H9 (cell line): ENCODE measurements at regions not wholly inside any gene's neighbourhood (a gene's known extent, or its start where the extent isn't known, plus 50 kb on each side); places are given as distances from the start of the nearest gene placed in this dataset.

Experiments used
- DNase-seq: peaks from one replicate; pipeline ENCODE4 v3.0.0-alpha.2; 2017
- H2AFZ ChIP-seq: one replicate; pipeline ENCODE4 v1.6.1; 2013; ENCODE audit warnings: mild to moderate bottlenecking, low read length, control low read depth, moderate library complexity
- H2AK5ac ChIP-seq: 2 replicates; pipeline ENCODE4 v1.6.1; 2013; ENCODE audit warnings: low read length, control low read depth, mixed read lengths; ENCODE audit not compliant: insufficient read length
- H2BK120ac ChIP-seq: one replicate; pipeline ENCODE4 v1.6.1; 2013; ENCODE audit warnings: low read depth, mild to moderate bottlenecking, low read length, control low read depth, inconsistent platforms; ENCODE audit not compliant: poor library complexity, severe bottlenecking
- H2BK12ac ChIP-seq: 2 replicates; pipeline ENCODE4 v1.6.1; 2013; ENCODE audit warnings: low read length, control low read depth, mixed read lengths, low read depth; ENCODE audit not compliant: insufficient read length
- H2BK15ac ChIP-seq: 2 replicates; pipeline ENCODE4 v1.6.1; 2013; ENCODE audit warnings: low read depth, low read length, control low read depth
- H2BK20ac ChIP-seq: one replicate; pipeline ENCODE4 v1.6.1; 2013; ENCODE audit warnings: low read depth, mild to moderate bottlenecking, low read length, control low read depth, inconsistent platforms; ENCODE audit not compliant: poor library complexity, severe bottlenecking
- H2BK5ac ChIP-seq: 2 replicates; pipeline ENCODE4 v1.6.1; 2013; ENCODE audit warnings: low read length, control low read depth, mixed read lengths; ENCODE audit not compliant: insufficient read length
- H3K14ac ChIP-seq: 2 replicates; pipeline ENCODE4 v1.6.1; 2013; ENCODE audit warnings: low read length, control low read depth; ENCODE audit not compliant: insufficient read depth
- H3K18ac ChIP-seq: 2 replicates; pipeline ENCODE4 v1.6.1; 2013; ENCODE audit warnings: low read depth, mild to moderate bottlenecking, mixed read lengths, low read length, control low read depth; ENCODE audit not compliant: insufficient read length
- H3K23ac ChIP-seq: 2 replicates; pipeline ENCODE4 v1.6.1; 2013; ENCODE audit warnings: low read length, control low read depth, mixed read lengths, low read depth; ENCODE audit not compliant: insufficient read length
- H3K23me2 ChIP-seq: 2 replicates; pipeline ENCODE4 v1.6.1; 2013; ENCODE audit warnings: low read depth, mild to moderate bottlenecking, mixed read lengths, low read length, control low read depth; ENCODE audit not compliant: insufficient read length, poor library complexity, severe bottlenecking
- H3K27ac ChIP-seq: 2 replicates; pipeline ENCODE4 v1.5.1; 2013; ENCODE audit warnings: low read length, control low read depth, mixed read lengths, low read depth; ENCODE audit not compliant: insufficient read length
- H3K27me3 ChIP-seq: 2 replicates; pipeline ENCODE4 v1.6.1; 2013; ENCODE audit warnings: low read length, control low read depth, inconsistent platforms; ENCODE audit not compliant: insufficient read depth
- H3K4ac ChIP-seq: 2 replicates; pipeline ENCODE4 v1.6.1; 2013; ENCODE audit warnings: low read depth, mild to moderate bottlenecking, control low read depth, inconsistent platforms, low read length, moderate library complexity
- H3K4me1 ChIP-seq: 2 replicates; pipeline ENCODE4 v1.6.1; 2013; ENCODE audit warnings: low read length, control low read depth, inconsistent platforms; ENCODE audit not compliant: insufficient read depth
- H3K4me2 ChIP-seq: 2 replicates; pipeline ENCODE4 v1.6.1; 2013; ENCODE audit warnings: low read length, control low read depth, mixed read lengths; ENCODE audit not compliant: insufficient read length, insufficient read depth
- H3K56ac ChIP-seq: 2 replicates; pipeline ENCODE4 v1.6.1; 2013; ENCODE audit warnings: low read depth, mild to moderate bottlenecking, mixed read lengths, low read length, control low read depth; ENCODE audit not compliant: insufficient read length
- H3K79me1 ChIP-seq: 2 replicates; pipeline ENCODE4 v1.6.1; 2013; ENCODE audit warnings: low read depth, mild to moderate bottlenecking, moderate library complexity, low read length, control low read depth, inconsistent platforms; ENCODE audit not compliant: insufficient read depth, poor library complexity, severe bottlenecking
- H3K79me2 ChIP-seq: 2 replicates; pipeline ENCODE4 v1.6.1; 2013; ENCODE audit warnings: low read length, control low read depth, inconsistent platforms; ENCODE audit not compliant: insufficient read depth
- H3K9ac ChIP-seq: 2 replicates; pipeline ENCODE4 v1.6.1; 2013; ENCODE audit warnings: low read length, control low read depth, mixed read lengths; ENCODE audit not compliant: insufficient read length; ENCODE audit errors: extremely low read depth
- H3K9me3 ChIP-seq: one replicate; pipeline ENCODE4 v1.6.1; 2013; ENCODE audit warnings: low read depth, low read length, inconsistent platforms; ENCODE audit not compliant: control insufficient read depth
- H3T11ph ChIP-seq: one replicate; pipeline ENCODE4 v1.6.1; 2013; ENCODE audit warnings: mild to moderate bottlenecking, low read length, control low read depth, inconsistent platforms
- H4K20me1 ChIP-seq: one replicate; pipeline ENCODE4 v1.6.1; 2013; ENCODE audit not compliant: control insufficient read depth, insufficient read length, insufficient read depth
- H4K5ac ChIP-seq: 2 replicates; pipeline ENCODE4 v1.6.1; 2013; ENCODE audit warnings: low read depth, mild to moderate bottlenecking, mixed read lengths, low read length, control low read depth; ENCODE audit not compliant: insufficient read length
- H4K8ac ChIP-seq: replicated peaks from 2 replicates; pipeline ENCODE4 v1.6.1; 2013; ENCODE audit warnings: low read length, control low read depth, mixed read lengths, low read depth; ENCODE audit not compliant: insufficient read length
- H4K91ac ChIP-seq: 2 replicates; pipeline ENCODE4 v1.6.1; 2013; ENCODE audit warnings: low read depth, mild to moderate bottlenecking, moderate library complexity, mixed read lengths, low read length, control low read depth; ENCODE audit not compliant: insufficient read length
- H3K27ac Mint-ChIP-seq, 3 experiments: 2 replicates in 2 of 3; 3 replicates in 1 of 3; pipeline ENCODE4 v1.8.0; 2020 to 2021; ENCODE audit warnings: mixed read lengths in 3 of 3, mild to moderate bottlenecking in 1 of 3, moderate library complexity in 1 of 3
- H3K27me3 Mint-ChIP-seq: 2 replicates; pipeline ENCODE4 v1.8.0; 2021; ENCODE audit warnings: low read depth, mild to moderate bottlenecking, moderate library complexity, mixed read lengths
- H3K36me3 Mint-ChIP-seq, 3 experiments: 2 replicates in 2 of 3; 3 replicates in 1 of 3; pipeline ENCODE4 v1.8.0; 2020 to 2021; ENCODE audit warnings: low read depth in 3 of 3, mixed read lengths in 3 of 3; ENCODE audit not compliant: insufficient read depth in 1 of 3
- H3K4me1 Mint-ChIP-seq, 2 experiments: 2 replicates each; pipeline ENCODE4 v1.8.0; 2020; ENCODE audit warnings: mixed read lengths in 2 of 2
- H3K4me3 Mint-ChIP-seq, 2 experiments: 2 replicates in 1 of 2; 3 replicates in 1 of 2; pipeline ENCODE4 v1.8.0; 2020 to 2021; ENCODE audit warnings: mild to moderate bottlenecking in 2 of 2, mixed read lengths in 2 of 2, moderate library complexity in 1 of 2
- H3K9me3 Mint-ChIP-seq, 2 experiments: 2 replicates in 1 of 2; 3 replicates in 1 of 2; pipeline ENCODE4 v1.8.0; 2020; ENCODE audit warnings: mild to moderate bottlenecking in 2 of 2, mixed read lengths in 2 of 2, moderate library complexity in 1 of 2
- TF ChIP-seq, protein P1 (sequence below): fragments of 200-600 bp; sonication (generic); conservative IDR thresholded peaks from 3 replicates; pipeline ENCODE4 v1.8.0; 2021; ENCODE audit warnings: antibody characterized with exemption, mild to moderate bottlenecking

DNA sequence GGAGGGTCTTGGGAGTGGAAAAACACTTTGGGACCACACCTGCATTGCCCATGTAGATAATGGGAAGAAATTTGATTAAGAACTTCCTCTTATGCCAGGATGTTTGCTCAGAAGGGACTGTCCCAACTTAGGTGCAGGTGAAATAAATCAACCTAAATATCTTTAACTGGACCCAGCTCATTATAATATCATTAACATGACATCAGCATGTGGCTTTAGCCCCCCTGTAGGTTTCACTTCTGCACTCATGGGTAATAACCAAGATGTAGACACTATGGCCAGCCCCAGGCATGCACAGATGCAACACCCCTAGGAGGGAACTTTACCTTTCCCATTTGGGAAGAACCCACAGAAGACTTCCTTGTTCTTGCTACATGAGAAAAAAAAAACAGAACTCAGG lies 227.4 kb upstream of the ZNF804A start:
- Histone ChIP-seq H3T11ph (no peak overlapping the region), H3K4me1 (no peaks in the 10 kb centered on the region), H2BK5ac (no peak overlapping the region), H3K27ac (no peak overlapping the region), H3K18ac (no peak overlapping the region), H3K4ac (no peak overlapping the region), H4K5ac (no peak overlapping the region), H3K9me3 (no peaks in the 10 kb centered on the region), H2BK120ac (no peak overlapping the region), H3K79me2 (no peaks in the 10 kb centered on the region), H3K23me2 (no peaks in the 10 kb centered on the region), H2BK12ac (no peak overlapping the region), H2AFZ (no peak overlapping the region), H4K8ac (no peak overlapping the region), H2BK15ac (no peak overlapping the region), H4K20me1 (no peaks in the 10 kb centered on the region), H2BK20ac (no peak overlapping the region), H3K56ac (no peak overlapping the region), H3K14ac (no peak overlapping the region), H4K91ac (no peak overlapping the region), H3K4me2 (no peak overlapping the region), H3K79me1 (no peaks in the 10 kb centered on the region), H3K27me3 (no peaks in the 10 kb centered on the region), H3K23ac (no peak overlapping the region), H3K9ac (no peak overlapping the region), H2AK5ac (no peak overlapping the region)
- DNase-seq, result no peak
- Mint-ChIP-seq H3K4me3 (no peak overlapping the region), H3K27me3 (no peaks in the 10 kb centered on the region), H3K27ac (no peak overlapping the region), H3K4me1 (peaks cover 15 to 24% of the 10 kb centered on the region in 2 experiments), H3K36me3 (peaks cover 0 to 4% (median 0%) of the 10 kb centered on the region in 3 experiments; a peak in 1 of 7 replicates), H3K9me3 (no peaks in the 10 kb centered on the region; a peak in 3 of 5 replicates)
- TF ChIP-seq, protein P1, sequence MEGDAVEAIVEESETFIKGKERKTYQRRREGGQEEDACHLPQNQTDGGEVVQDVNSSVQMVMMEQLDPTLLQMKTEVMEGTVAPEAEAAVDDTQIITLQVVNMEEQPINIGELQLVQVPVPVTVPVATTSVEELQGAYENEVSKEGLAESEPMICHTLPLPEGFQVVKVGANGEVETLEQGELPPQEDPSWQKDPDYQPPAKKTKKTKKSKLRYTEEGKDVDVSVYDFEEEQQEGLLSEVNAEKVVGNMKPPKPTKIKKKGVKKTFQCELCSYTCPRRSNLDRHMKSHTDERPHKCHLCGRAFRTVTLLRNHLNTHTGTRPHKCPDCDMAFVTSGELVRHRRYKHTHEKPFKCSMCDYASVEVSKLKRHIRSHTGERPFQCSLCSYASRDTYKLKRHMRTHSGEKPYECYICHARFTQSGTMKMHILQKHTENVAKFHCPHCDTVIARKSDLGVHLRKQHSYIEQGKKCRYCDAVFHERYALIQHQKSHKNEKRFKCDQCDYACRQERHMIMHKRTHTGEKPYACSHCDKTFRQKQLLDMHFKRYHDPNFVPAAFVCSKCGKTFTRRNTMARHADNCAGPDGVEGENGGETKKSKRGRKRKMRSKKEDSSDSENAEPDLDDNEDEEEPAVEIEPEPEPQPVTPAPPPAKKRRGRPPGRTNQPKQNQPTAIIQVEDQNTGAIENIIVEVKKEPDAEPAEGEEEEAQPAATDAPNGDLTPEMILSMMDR, result no peak
